GM23338 (cell line): ENCODE measurements at regions not wholly inside any gene's neighbourhood (a gene's known extent, or its start where the extent isn't known, plus 50 kb on each side); places are given as distances from the start of the nearest gene placed in this dataset.

Source experiments
- ATAC-seq: fragments of 200-7000 bp; cut with Tn5 transposase; 3 replicates; pipeline ENCODE4 v1.9.1; 2020
- DNase-seq: peaks from one replicate; pipeline ENCODE4 v3.0.0-alpha.2; 2015; ENCODE audit warnings: low spot score
- H2AFZ ChIP-seq: fragments of 200-600 bp; sonication (generic); 2 replicates; pipeline ENCODE4 v1.8.0; 2016; ENCODE audit warnings: antibody characterized with exemption, mild to moderate bottlenecking, moderate library complexity
- H3F3A ChIP-seq: fragments of 200-600 bp; sonication (generic); replicated peaks from 2 replicates; pipeline ENCODE4 v1.8.0; 2017; ENCODE audit warnings: antibody characterized with exemption, mixed run types, low read depth
- H3K27ac ChIP-seq: fragments of 200-600 bp; sonication (generic); 2 replicates; pipeline ENCODE4 v1.6.1; 2016; ENCODE audit warnings: low read depth
- H3K27me3 ChIP-seq: fragments of 200-600 bp; sonication (generic); 2 replicates; pipeline ENCODE4 v1.8.0; 2016; ENCODE audit warnings: mild to moderate bottlenecking, mixed run types, moderate library complexity; ENCODE audit not compliant: insufficient read depth
- H3K36me3 ChIP-seq: fragments of 200-600 bp; sonication (generic); 2 replicates; pipeline ENCODE4 v1.8.0; 2016; ENCODE audit warnings: mild to moderate bottlenecking; ENCODE audit not compliant: insufficient read depth
- H3K4me1 ChIP-seq: fragments of 200-600 bp; sonication (generic); 2 replicates; pipeline ENCODE4 v1.8.0; 2016; ENCODE audit warnings: mild to moderate bottlenecking, moderate library complexity; ENCODE audit not compliant: insufficient read depth
- H3K4me2 ChIP-seq: fragments of 200-600 bp; sonication (generic); 2 replicates; pipeline ENCODE4 v1.7.1; 2017; ENCODE audit warnings: mixed run types
- H3K4me3 ChIP-seq: fragments of 200-600 bp; sonication (generic); 2 replicates; pipeline ENCODE4 v1.6.1; 2016; ENCODE audit warnings: mixed run types
- H3K79me2 ChIP-seq: fragments of 200-600 bp; sonication (generic); replicated peaks from 2 replicates; pipeline ENCODE4 v1.8.0; 2017; ENCODE audit warnings: mild to moderate bottlenecking; ENCODE audit not compliant: insufficient read depth
- H3K9me2 ChIP-seq: fragments of 200-600 bp; sonication (generic); 2 replicates; pipeline ENCODE4 v1.8.0; 2017; ENCODE audit not compliant: insufficient read depth
- H4K20me1 ChIP-seq: fragments of 200-600 bp; sonication (generic); replicated peaks from 2 replicates; pipeline ENCODE4 v1.8.0; 2017; ENCODE audit warnings: mild to moderate bottlenecking; ENCODE audit not compliant: insufficient read depth
- H3K27ac Mint-ChIP-seq: 2 replicates; pipeline ENCODE4 v1.8.0; 2020; ENCODE audit warnings: inconsistent platforms, mild to moderate bottlenecking, moderate library complexity, mixed read lengths
- H3K27me3 Mint-ChIP-seq: 3 replicates; pipeline ENCODE4 v1.8.0; 2022; ENCODE audit warnings: low read depth, mild to moderate bottlenecking, moderate library complexity, mixed read lengths, inconsistent platforms; ENCODE audit not compliant: insufficient read depth, poor library complexity
- H3K36me3 Mint-ChIP-seq: 3 replicates; pipeline ENCODE4 v1.8.0; 2021; ENCODE audit warnings: low read depth, mild to moderate bottlenecking, inconsistent platforms, moderate library complexity, mixed read lengths
- H3K4me1 Mint-ChIP-seq: 3 replicates; pipeline ENCODE4 v1.8.0; 2020; ENCODE audit warnings: mild to moderate bottlenecking, inconsistent platforms, mixed read lengths
- H3K4me3 Mint-ChIP-seq: 3 replicates; pipeline ENCODE4 v1.8.0; 2021; ENCODE audit warnings: moderate library complexity, mild to moderate bottlenecking, inconsistent platforms, mixed read lengths
- H3K9me3 Mint-ChIP-seq: 3 replicates; pipeline ENCODE4 v1.8.0; 2020; ENCODE audit warnings: moderate library complexity, mild to moderate bottlenecking, inconsistent platforms, mixed read lengths
- CREB1 ChIP-seq: fragments of 250-450 bp; sonication (Bioruptor Pico); IDR thresholded peaks from 2 replicates; pipeline ENCODE4 v1.5.0; 2020; ENCODE audit warnings: low read depth, mild to moderate bottlenecking, moderate library complexity
- CTCF ChIP-seq, 2 experiments: fragments of 200-600 bp in 1 of 2; sonication (generic) in 1 of 2; conservative IDR thresholded peaks; 2 replicates each; pipeline versions ENCODE4 v1.5.1 to v1.6.1; 2016 to 2017; ENCODE audit warnings: antibody characterized with exemption in 2 of 2, low read depth in 2 of 2, mild to moderate bottlenecking in 2 of 2, moderate library complexity in 1 of 2
- ETS1 ChIP-seq: IDR thresholded peaks from 2 replicates; pipeline ENCODE4 v1.6.1; 2016; ENCODE audit warnings: antibody characterized with exemption
- EZH2 ChIP-seq: fragments of 200-600 bp; sonication (generic); IDR thresholded peaks from one replicate; pipeline ENCODE4 v1.8.0; 2017; ENCODE audit warnings: antibody characterized with exemption, mild to moderate bottlenecking, low read depth; ENCODE audit not compliant: unreplicated experiment
- EZH2phosphoT487 ChIP-seq: fragments of 200-600 bp; sonication (generic); IDR thresholded peaks from one replicate; pipeline ENCODE4 v1.8.1; 2018; ENCODE audit warnings: antibody characterized with exemption; ENCODE audit not compliant: unreplicated experiment
- JUNB ChIP-seq: IDR thresholded peaks from one replicate; pipeline ENCODE4 v1.6.1; 2016; ENCODE audit warnings: antibody characterized with exemption; ENCODE audit not compliant: unreplicated experiment
- NANOG ChIP-seq: IDR thresholded peaks from 2 replicates; pipeline ENCODE4 v1.6.1; 2016; ENCODE audit warnings: antibody characterized with exemption, borderline replicate concordance
- POLR2AphosphoS5 ChIP-seq: IDR thresholded peaks from 2 replicates; pipeline ENCODE4 v1.6.1; 2016; ENCODE audit warnings: antibody characterized with exemption, low read depth
- REST ChIP-seq: IDR thresholded peaks from one replicate; pipeline ENCODE4 v1.6.1; 2018; ENCODE audit warnings: antibody characterized with exemption; ENCODE audit not compliant: unreplicated experiment
- STAT1 ChIP-seq: IDR thresholded peaks from one replicate; pipeline ENCODE4 v1.6.1; 2016; ENCODE audit warnings: antibody characterized with exemption; ENCODE audit not compliant: unreplicated experiment
- ZNF114 ChIP-seq: fragments of 250-450 bp; sonication (Bioruptor Pico); IDR thresholded peaks from 2 replicates; pipeline ENCODE4 v1.5.0; 2020; ENCODE audit warnings: mild to moderate bottlenecking, moderate library complexity
- ZNF331 ChIP-seq: fragments of 250-450 bp; sonication (Bioruptor Pico); IDR thresholded peaks from 2 replicates; pipeline ENCODE4 v1.5.0; 2020; ENCODE audit warnings: low read depth, mild to moderate bottlenecking, moderate library complexity
- ZNF462 ChIP-seq: fragments of 250-450 bp; sonication (Bioruptor Pico); IDR thresholded peaks from 2 replicates; pipeline ENCODE4 v1.5.0; 2020; ENCODE audit warnings: mild to moderate bottlenecking, moderate library complexity

GRCh38 chr6:167502471-167502870, 177.6 kb downstream of the TTLL2 start:
- no peak overlapping the region for H3K4me3 ChIP-seq
- no peaks in the 10 kb centered on the region for H3K36me3 ChIP-seq
- H3K27me3 Mint-ChIP-seq: peaks cover 14% of the 10 kb centered on the region
- no peak overlapping the region for H3K27ac Mint-ChIP-seq
- H3K27me3 ChIP-seq: no peaks in the 10 kb centered on the region
- no peaks in the 10 kb centered on the region for H3F3A ChIP-seq
- H3K4me1 ChIP-seq: no peaks in the 10 kb centered on the region
- H3K4me3 Mint-ChIP-seq: no peak overlapping the region
- H3K27ac ChIP-seq: no peak overlapping the region
- no peak overlapping the region for H3K4me2 ChIP-seq
- TF ChIP-seq STAT1 (no peak), ZNF114 (CRISPR knock-in tag) (no peak), NANOG (no peak), CTCF (conservative IDR thresholded peaks at IDR 0.05; ENCODE audit: low read depth in 2 of 2) (no peak), ZNF331 (no peak), POLR2AphosphoS5 (no peak), ETS1 (no peak), EZH2 (no peak), EZH2phosphoT487 (no peak), REST (no peak), ZNF462 (CRISPR knock-in tag) (no peak), CREB1 (CRISPR knock-in tag) (no peak), JUNB (no peak)
- H3K36me3 Mint-ChIP-seq: no peaks in the 10 kb centered on the region
- H3K79me2 ChIP-seq: no peaks in the 10 kb centered on the region
- no peak overlapping the region for H2AFZ ChIP-seq
- H3K4me1 Mint-ChIP-seq: peaks cover 3% of the 10 kb centered on the region; the same call in 1 of the 3 replicates
- DNase-seq (no peak), ATAC-seq (no peak)
- H3K9me3 Mint-ChIP-seq: no peaks in the 10 kb centered on the region; the same call in 2 of the 3 replicates
- H4K20me1 ChIP-seq: no peaks in the 10 kb centered on the region
- H3K9me2 ChIP-seq: no peaks in the 10 kb centered on the region
